ENCODE measurements at regions not wholly inside any gene's neighbourhood (a gene's known extent, or its start where the extent isn't known, plus 50 kb on each side); places are given as distances from the start of the nearest gene placed in this dataset.

- DNase-seq: no peak
These were observed 249.9 kb upstream of the TLE3 start for GRCh38 chr15:70347321-70348225.

- no peak for DNase-seq
These were observed 247.7 kb upstream of the TLE3 start for GRCh38 chr15:70345251-70346019.

- DNase-seq: no peak
These were observed 246.9 kb upstream of the TLE3 start for GRCh38 chr15:70344666-70345065.

DNA sequence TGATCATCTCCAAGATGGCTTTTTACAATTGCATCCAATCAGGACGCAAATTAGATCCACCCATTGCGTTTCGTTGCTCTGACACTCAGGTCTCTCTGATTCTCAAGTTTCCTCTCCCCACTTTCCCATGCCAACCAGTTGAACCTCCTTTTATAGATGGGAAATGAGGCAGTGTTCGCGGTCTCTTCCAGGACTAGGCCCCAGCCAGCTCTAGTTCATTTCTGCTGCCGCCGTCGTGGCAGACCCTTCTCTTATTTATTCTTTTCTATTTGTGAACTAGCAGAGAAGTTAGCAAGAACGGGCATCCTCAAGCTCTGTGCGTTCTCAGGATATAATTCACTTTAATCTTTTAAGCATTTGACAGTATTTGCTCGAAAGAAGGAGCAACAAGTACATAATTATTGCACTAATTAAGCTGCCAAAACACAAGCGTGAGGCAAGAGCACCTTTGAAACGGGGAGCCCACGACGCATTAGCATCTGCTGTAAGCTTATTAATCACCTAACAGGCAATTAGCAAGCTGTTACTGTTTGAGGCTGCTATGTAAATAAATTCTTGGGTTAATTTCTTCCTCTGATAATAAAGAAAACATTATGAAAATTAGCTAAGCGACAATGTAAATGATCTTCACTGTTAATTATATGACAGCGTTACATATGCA, 246.4 kb upstream of the TLE3 start:
- no peak for DNase-seq

DNA sequence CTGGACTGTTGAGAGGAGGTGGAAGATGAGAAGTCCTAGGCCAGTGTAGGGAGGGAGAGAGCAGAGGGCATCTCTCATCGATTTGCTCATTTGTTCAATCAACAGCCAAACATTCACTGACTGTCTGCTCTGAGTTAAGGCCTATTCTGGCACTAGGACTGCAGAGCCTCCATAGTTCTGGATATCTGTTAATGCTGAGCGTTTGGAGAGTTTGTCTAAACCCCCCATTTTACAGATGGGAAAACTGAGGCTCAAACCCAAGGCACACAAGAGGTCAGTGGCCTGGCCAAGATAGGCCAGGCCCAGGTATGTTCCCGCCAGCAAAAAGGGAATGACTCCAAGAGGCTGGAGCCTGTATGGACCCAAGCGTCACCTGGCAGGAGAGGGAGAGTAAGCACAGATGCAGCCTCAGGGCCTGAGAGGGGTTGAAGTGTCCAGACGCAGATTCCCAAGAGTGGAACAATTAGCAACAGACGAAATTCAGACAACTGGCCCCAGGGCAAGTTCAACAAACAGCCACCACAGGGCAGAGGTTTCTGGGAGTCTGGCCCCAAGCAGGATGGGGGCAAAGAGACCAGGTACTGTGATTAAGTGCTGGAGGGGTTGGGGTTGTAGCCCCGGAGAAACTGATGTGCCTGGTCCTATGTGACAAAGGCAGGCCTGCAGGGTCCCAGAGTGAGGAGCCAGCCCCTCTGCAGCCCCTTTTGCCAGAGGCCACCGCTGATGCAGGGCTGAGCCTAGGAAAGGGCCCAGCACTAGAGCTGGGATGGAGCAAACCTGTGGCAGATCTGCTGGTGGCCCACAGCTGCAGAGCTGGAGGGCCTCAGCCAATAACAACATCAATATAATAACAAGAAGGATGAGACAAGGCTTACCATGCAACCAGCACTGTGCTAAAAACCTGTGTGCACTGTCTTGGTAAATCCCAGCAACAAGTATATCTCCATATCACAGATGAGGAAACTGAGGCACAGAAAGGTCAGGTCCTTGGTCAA, 245.1 kb upstream of the TLE3 start:
- DNase-seq: no peak

DNA sequence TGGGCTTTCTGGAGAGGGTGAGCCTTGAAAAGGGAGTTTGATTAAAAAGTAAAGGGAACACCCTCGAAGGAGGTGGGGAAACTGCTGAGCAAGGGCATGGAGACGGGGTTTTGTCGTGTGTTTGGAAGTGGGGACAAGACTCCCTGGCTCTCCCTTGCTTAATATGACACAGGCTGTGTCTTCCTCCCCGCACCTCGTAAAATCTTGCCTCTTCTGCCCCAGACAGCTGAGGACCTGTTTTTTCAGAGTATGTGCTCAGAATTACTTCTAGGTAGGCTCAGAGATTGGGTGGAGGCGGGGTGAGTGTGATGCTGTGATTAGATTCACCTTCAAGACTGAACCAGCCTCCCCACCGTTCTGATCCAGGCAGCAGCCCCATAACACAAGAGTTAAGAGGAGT, 244.4 kb upstream of the TLE3 start:
- no peak for DNase-seq

DNA sequence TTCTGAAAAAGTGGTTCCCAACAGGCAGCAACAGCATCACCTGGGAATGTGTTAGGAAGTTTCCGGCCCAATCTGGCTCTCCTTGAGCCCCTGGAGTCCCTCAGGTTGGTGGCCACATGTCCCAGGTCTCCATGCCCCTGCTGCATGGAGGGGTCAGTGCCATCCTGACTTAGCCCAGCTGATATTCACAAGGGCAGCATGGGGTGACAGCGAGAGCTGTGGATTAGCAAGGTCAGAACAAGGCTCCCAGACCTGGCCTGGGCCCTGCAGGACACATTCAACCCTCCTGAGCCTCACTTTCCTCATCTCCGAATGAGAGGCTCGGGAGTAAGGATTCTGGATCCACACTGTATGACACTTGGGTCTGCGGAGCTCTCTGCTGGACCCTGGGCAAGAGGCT, 243.8 kb upstream of the TLE3 start:
- DNase-seq: no peak

DNA sequence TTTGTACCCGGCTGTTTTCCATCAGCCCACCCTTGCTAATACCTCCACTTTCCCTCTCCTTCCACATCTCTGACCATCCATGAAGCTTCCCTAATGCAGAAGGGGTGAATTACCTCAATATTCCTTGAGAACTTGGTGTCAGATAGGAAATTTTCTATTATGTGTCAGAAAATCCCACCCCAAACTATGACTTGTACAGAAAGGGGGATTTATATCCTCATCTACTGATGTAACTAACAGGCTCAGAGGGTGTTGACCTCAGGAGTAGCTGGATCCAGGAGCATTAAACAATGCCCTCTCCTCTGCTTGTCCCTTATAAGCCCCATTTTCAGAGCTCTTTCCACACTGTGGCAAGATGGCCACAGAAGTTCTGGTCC, 242.8 kb upstream of the TLE3 start:
- DNase-seq: no peak

GRCh38 chr15:70339571-70340493, 242.1 kb upstream of the TLE3 start:
- DNase-seq: no peak

GRCh38 chr15:70337277-70338186, 239.8 kb upstream of the TLE3 start:
- DNase-seq: peak; percentile 56

DNA sequence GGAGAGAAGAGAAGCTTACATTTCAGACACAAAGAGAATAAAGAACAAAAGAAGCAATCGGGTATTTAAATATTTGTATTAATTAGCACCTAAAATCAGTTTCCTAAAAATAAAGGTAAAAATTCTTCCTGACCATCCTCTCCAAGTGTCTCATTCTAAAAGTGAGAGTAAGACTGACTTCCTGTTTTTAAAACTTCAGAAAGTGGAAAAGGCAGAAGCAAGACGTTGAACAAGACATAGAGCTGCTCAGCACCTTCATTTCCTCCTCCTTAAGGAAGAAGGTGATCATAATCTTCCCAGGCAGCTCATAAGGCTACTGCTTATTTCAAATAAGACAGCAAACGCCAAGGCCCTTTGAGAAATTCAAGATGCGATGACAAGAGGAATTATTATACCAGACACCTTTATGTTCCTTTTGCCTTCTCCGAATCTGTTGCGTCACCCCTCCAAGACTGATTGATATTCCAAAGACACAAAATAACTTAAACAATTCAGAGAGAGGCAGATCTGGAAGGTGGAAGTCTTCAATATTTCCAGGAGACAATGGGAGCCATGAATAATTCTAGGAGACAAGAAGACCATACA, 238.8 kb upstream of the TLE3 start:
- no peak for DNase-seq

GRCh38 chr15:70334286-70334685, 236.6 kb upstream of the TLE3 start:
- no peak for DNase-seq

- DNase-seq: peak; percentile 15
These were observed 231.5 kb upstream of the TLE3 start for GRCh38 chr15:70329179-70329578.

DNA sequence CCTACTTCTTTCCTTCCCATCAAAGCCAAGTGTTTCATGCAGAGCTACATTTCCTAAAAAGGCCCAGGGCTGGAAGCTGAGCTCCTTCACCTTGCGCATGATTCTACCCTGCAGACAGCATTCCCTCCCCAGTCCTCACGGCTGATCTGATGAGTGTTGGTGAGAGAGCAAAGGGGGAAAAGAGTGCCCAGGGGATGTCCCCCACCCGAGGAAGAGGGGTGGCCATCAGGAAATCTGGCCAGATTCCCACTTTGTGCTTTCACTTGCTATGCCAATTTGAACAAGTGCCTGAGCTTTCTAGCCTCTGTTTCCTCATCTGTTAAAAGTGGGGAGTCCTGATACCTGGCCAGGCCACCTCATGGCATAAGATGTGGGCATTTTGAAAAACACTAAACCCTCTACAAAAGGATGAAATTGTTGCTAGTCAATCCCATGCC, 231.0 kb upstream of the TLE3 start:
- no peak for DNase-seq

DNA sequence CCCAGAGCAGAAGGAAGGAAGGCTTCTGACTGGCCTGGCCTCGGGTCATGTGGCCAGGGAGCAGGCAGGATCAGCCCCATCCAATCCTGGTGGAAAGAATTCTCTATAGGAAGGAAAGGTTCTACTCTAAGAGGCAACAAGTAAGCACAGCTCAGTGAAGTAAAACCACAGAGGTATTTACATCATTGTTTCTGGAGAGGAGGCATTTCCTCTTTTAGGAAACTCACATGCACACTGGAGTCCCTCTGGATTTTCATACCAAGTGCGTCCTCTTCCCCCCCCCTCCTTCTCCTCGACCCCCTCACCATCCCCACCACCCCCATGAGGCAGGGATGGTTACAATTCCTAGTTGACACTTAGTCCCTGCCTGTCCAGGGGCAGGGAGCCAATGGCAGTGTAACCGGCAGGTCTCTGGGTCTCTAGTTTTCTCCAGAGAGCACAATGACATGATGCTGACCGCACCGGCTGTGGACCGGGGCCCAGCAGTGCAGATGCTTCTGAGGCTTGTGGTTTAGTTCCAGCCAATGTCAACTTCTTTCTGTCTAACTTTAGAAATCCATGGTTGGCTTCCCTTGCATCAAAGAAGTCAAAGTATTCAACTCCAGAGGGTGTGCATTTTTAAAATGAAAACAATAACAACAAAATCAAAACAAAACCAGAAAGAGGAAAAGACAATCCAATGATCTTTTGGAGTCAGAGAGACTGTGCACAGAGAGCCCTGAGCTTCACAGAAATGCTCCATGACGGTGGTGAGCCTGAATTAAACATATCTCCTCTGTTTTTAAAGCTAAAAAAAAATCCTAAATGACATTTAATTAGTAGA, 230.3 kb upstream of the TLE3 start:
- DNase-seq: peak; percentile 84

GRCh38 chr15:70327328-70327855, 229.7 kb upstream of the TLE3 start:
- no peak for DNase-seq

Data from muscle of arm (tissue), 1 donor.